Esophagus (tissue), 2 donors: ENCODE measurements at regions not wholly inside any gene's neighbourhood (a gene's known extent, or its start where the extent isn't known, plus 50 kb on each side); places are given as distances from the start of the nearest gene placed in this dataset.

Experiments used
- H3K27ac ChIP-seq, 2 donors: one replicate each; pipeline ENCODE4 v1.5.1; 2013; ENCODE audit warnings: low read depth in 2 of 2, mild to moderate bottlenecking in 2 of 2, inconsistent platforms in 1 of 2, low read length in 1 of 2, moderate library complexity in 1 of 2
- H3K27me3 ChIP-seq, 2 donors: one replicate each; pipeline ENCODE4 v1.6.1; 2013; ENCODE audit warnings: low read length in 2 of 2, control low read depth in 1 of 2, mild to moderate bottlenecking in 1 of 2; ENCODE audit not compliant: insufficient read depth in 2 of 2, control insufficient read depth in 1 of 2
- H3K36me3 ChIP-seq, 2 donors: one replicate each; pipeline ENCODE4 v1.6.1; 2013; ENCODE audit warnings: low read length in 1 of 2; ENCODE audit not compliant: control insufficient read depth in 2 of 2, insufficient read depth in 2 of 2
- H3K4me1 ChIP-seq, 2 donors: one replicate each; pipeline ENCODE4 v1.6.1; 2013; ENCODE audit warnings: low read length in 1 of 2; ENCODE audit not compliant: control insufficient read depth in 2 of 2, insufficient read depth in 2 of 2
- H3K4me3 ChIP-seq, 2 donors: one replicate each; pipeline ENCODE4 v1.5.1; 2013; ENCODE audit warnings: low read length in 2 of 2, mild to moderate bottlenecking in 2 of 2, low read depth in 1 of 2, moderate library complexity in 1 of 2
- H3K9me3 ChIP-seq, 2 donors: one replicate each; pipeline ENCODE4 v1.6.1; 2013; ENCODE audit warnings: mild to moderate bottlenecking in 2 of 2, low read depth in 1 of 2, low read length in 1 of 2, moderate library complexity in 1 of 2; ENCODE audit not compliant: control insufficient read depth in 2 of 2, insufficient read depth in 1 of 2
- WGBS, 2 donors: extraction: QIAGEN DNeasy Blood & Tissue Kit; methylation state at CpG; one replicate each; pipeline ENCODE4 v1.1.7; 2013; 5-methylcytosine and 5-hydroxymethylcytosine counted together
- donor health status: healthy with polysubstance abuse.
- donor health status: Bipolar disorder and iron deficiency.

DNA sequence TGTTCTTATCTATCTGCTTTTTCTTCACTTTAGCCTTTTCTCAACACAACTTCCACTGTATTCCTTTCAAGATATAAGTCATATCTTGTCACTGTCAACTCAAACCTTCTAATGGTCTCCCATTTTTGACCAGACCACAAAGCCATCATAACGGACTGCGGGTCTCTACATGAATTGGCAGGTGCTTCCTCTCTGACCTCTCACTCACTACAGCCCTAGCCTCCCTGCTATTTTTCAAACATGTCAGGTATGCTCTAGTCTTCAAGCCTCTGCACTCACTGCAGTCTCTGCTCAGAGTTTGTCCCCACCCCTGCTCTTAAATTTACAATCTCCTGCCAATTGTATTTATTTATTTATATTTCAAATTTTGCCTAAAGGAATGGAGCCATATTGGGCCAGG is 858.1 kb downstream of the TRIB2 start:
- Histone ChIP-seq H3K36me3 (no peaks in the 10 kb centered on the region), H3K27ac (no peak overlapping the region), H3K9me3 (no peaks in the 10 kb centered on the region), H3K4me1 (no peaks in the 10 kb centered on the region), H3K27me3 (no peaks in the 10 kb centered on the region), H3K4me3 (no peak overlapping the region)
- WGBS, 2 donors: 84 to 92% methylated on average over 2 of the region's 2 CpGs

DNA sequence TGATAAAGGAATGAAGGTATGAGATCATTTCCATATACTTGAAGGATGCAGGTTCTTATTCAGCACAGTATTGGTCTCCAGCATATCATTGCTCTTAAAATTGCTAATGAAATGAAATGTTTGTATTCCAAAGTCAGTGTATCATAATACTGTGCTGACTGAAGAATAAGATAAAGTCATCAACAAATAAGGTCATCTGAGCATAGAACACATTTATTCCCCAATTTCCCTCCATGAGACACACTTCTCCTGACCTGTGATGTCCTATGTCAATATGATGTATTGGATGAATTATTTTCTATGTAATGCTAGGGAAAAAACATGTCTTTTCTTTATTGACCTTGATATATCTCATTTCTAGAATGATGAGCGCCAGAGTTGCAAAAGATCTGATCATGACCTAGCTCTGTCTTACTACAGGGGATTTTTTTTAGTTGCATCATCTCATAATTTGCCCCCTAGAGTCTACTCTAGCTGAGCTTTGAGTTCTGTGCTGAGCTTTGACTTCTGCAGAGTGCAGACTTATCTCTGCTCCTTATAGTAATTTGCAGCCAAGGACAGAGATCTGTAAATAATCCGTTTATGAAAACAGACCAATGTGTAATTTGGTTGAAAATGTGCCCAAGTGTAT is 859.8 kb downstream of the TRIB2 start:
- no peaks in the 10 kb centered on the region for H3K4me1 ChIP-seq
- no peaks in the 10 kb centered on the region for H3K9me3 ChIP-seq
- H3K27ac ChIP-seq: no peak overlapping the region
- H3K36me3 ChIP-seq: no peaks in the 10 kb centered on the region
- 73 to 75% methylated on average over 2 of the region's 2 CpGs for WGBS, 2 donors
- no peak overlapping the region for H3K4me3 ChIP-seq
- H3K27me3 ChIP-seq: no peaks in the 10 kb centered on the region

DNA sequence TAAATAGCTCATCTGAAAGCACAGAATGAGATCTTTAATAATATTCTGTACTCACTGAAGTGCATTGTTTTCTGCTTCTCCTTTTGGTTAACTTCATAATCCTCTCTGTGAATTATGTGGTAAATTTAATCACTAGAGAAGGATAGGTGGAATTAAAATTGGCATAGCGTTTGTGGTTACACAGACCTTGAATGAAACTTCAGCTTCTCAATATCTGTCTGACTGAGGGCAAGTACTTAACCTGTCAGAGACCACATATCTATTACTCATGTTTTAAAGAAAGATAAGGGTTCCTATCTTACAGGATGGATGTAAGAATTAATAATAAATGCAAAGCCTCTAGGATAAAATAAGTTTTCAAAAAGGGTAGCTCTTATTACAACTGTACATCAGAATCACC is 861.8 kb downstream of the TRIB2 start:
- 54 to 61% methylated on average over 1 of the region's 1 CpG for WGBS, 2 donors
- Histone ChIP-seq H3K36me3 (no peaks in the 10 kb centered on the region), H3K4me3 (no peak overlapping the region), H3K9me3 (no peaks in the 10 kb centered on the region), H3K4me1 (no peaks in the 10 kb centered on the region), H3K27ac (no peak overlapping the region), H3K27me3 (no peaks in the 10 kb centered on the region)

DNA sequence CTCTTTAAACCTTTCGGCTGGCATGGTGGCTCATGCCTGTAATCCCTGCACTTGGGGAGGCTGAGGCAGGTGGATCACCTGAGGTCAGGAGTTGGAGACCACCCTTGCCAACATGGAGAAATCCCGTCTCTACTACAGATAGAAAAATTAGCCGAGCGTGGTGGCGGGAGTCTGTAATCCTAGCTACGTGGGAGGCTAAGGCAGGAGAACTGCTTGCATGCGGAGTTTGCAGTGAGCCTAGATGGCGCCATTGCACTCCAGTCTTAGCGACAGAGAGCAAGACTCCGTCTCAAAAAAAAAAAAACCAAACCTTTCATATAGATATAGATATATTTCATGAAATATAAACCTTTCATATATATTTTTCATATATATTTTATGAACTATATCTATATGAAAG is 864.7 kb downstream of the TRIB2 start:
- Histone ChIP-seq H3K4me1 (no peaks in the 10 kb centered on the region), H3K4me3 (no peak overlapping the region), H3K27ac (no peak overlapping the region), H3K36me3 (no peaks in the 10 kb centered on the region), H3K27me3 (no peaks in the 10 kb centered on the region), H3K9me3 (no peaks in the 10 kb centered on the region)
- WGBS, 2 donors: 80 to 83% methylated on average over 10 of the region's 10 CpGs

DNA sequence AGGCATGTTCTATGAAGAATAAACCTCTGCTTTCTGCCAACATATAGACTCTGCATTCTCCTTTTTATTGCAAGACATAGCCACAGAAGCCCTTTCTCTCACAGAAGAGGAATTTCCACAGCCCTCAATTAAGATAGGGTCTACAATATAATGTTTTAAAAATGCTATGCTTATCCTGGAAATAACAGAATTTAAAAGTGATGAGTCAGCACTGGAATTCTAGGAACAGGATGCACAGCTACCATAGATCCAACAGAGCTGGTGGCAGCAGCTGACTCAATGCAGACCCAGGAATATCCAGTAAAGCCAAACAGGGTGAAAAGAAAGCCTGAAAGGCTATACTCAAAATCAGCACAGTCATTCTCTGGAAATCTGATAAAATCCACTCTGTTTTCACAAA is 866.9 kb downstream of the TRIB2 start:
- H3K27ac ChIP-seq: no peak overlapping the region
- no peaks in the 10 kb centered on the region for H3K4me1 ChIP-seq
- no peak overlapping the region for H3K4me3 ChIP-seq
- no peaks in the 10 kb centered on the region for H3K36me3 ChIP-seq
- H3K9me3 ChIP-seq: no peaks in the 10 kb centered on the region
- no peaks in the 10 kb centered on the region for H3K27me3 ChIP-seq

DNA sequence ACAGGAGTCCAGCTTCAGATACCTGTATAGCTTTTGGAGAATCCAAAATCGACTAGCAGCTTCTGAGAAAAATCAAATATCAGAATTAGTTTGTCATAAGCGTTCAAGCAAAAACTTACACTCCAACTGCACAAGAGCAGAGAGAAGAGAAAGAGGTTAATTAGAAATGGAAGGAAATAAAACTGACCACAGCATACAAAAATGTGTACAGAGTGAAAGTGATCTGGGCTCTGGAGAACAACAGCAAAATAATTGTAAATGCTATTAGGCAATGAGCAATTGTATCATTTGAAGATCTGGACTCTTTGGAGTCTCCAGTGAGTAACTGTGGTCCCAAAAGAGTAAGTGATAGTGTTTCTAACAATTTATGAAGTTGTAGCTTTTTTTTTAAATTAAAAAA is 867.3 kb downstream of the TRIB2 start:
- Histone ChIP-seq H3K4me3 (no peak overlapping the region), H3K27me3 (no peaks in the 10 kb centered on the region), H3K4me1 (no peaks in the 10 kb centered on the region), H3K27ac (no peak overlapping the region), H3K36me3 (no peaks in the 10 kb centered on the region), H3K9me3 (no peaks in the 10 kb centered on the region)
- 81% methylated on average over 2 of the region's 2 CpGs for WGBS, 2 donors

DNA sequence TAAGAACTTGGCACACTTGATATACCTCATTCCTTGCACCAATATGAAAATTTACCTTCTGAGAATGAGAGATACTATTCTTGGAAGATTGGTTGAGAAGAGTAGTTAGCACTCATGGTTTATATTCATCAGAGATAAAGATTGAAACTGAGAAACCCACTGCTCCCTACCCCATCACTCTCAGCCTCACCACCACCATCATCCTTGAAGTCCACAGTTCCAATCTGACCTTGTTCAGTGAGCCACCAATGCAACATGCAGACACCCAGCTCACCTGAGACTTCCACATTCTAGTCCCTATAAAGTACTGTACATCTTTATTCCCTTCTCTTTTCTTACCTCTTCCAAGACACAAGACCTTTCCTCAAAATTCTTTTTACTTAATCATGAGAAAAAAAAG is 869.0 kb downstream of the TRIB2 start:
- no peaks in the 10 kb centered on the region for H3K27me3 ChIP-seq
- H3K9me3 ChIP-seq: no peaks in the 10 kb centered on the region
- H3K27ac ChIP-seq: no peak overlapping the region
- H3K36me3 ChIP-seq: no peaks in the 10 kb centered on the region
- no peaks in the 10 kb centered on the region for H3K4me1 ChIP-seq
- H3K4me3 ChIP-seq: no peak overlapping the region

DNA sequence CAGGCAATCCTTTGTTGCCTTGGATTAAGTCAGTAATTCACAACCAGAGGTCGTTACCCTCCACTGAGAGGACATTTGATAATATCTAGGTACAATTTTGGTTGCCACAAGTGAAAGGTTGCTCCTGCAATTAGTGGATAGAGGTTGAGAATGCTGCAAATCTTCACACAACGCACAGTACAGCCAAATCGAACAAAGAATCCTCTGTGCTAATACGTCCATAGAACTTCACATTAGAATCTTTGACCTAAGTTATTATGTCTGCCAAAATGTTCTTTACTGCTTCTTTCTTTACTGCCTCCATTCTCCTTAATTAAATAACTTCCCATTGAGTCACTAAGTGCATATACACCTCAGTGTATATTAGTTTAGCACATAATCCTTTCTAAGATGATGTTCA is 879.5 kb downstream of the TRIB2 start:
- Histone ChIP-seq H3K9me3 (no peaks in the 10 kb centered on the region), H3K4me3 (no peak overlapping the region), H3K27me3 (no peaks in the 10 kb centered on the region), H3K4me1 (no peaks in the 10 kb centered on the region), H3K36me3 (no peaks in the 10 kb centered on the region), H3K27ac (no peak overlapping the region)
- 63 to 67% methylated on average over 4 of the region's 4 CpGs for WGBS, 2 donors

DNA sequence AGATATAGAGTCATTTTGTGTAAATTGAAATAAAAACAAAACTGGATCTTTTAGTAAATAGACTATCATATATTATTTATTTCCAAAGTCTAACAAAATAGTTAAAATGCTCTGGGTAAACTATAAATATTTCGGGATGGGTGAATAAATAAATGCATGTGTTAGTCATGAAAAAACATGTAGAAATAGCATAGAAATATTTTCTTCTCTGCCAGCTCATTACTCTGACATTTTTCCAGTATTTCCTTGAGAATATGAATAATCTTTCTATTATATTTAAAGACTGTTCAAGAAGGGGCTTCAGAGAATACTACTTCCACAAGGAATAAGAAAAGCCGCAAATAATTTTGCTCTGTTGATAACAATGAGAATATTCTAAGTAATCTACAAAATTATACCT is 880.4 kb downstream of the TRIB2 start:
- H3K9me3 ChIP-seq: no peaks in the 10 kb centered on the region
- no peak overlapping the region for H3K4me3 ChIP-seq
- no peaks in the 10 kb centered on the region for H3K4me1 ChIP-seq
- H3K27me3 ChIP-seq: no peaks in the 10 kb centered on the region
- 75 to 82% methylated on average over 2 of the region's 2 CpGs for WGBS, 2 donors
- H3K36me3 ChIP-seq: no peaks in the 10 kb centered on the region
- no peak overlapping the region for H3K27ac ChIP-seq

DNA sequence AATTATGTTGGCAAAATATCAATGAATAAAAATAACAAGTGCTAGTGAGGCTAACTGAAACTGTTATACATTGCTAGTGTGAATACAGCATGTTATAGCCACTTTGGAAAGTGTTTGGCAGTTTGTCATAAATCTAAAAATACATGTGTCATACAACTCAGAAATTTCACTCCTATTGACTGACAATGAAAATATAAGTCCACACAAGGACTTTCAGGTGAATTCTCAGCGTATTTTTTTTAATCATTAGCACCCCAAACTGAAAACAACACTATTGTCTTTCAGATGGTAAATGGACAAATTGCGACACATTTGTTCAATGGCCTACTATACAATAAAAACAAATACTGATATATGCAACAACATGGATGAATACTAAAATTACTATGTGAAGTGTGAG is 884.8 kb downstream of the TRIB2 start:
- no peaks in the 10 kb centered on the region for H3K27me3 ChIP-seq
- no peaks in the 10 kb centered on the region for H3K36me3 ChIP-seq
- no peaks in the 10 kb centered on the region for H3K4me1 ChIP-seq
- H3K27ac ChIP-seq: no peak overlapping the region
- H3K4me3 ChIP-seq: no peak overlapping the region
- H3K9me3 ChIP-seq: no peaks in the 10 kb centered on the region
- 77 to 82% methylated on average over 2 of the region's 2 CpGs for WGBS, 2 donors
